Inflammatory macrophage treated with lipopolysaccharide for 4 hours (primary cell): ENCODE measurements at regions not wholly inside any gene's neighbourhood (a gene's known extent, or its start where the extent isn't known, plus 50 kb on each side); places are given as distances from the start of the nearest gene placed in this dataset.
A peak's percentile ranks its signal among the peaks of the same experiment; 100 is the strongest.

Experiments
- DNase-seq: peaks from one replicate; pipeline ENCODE4 v3.0.0-alpha.2; 2020

DNA sequence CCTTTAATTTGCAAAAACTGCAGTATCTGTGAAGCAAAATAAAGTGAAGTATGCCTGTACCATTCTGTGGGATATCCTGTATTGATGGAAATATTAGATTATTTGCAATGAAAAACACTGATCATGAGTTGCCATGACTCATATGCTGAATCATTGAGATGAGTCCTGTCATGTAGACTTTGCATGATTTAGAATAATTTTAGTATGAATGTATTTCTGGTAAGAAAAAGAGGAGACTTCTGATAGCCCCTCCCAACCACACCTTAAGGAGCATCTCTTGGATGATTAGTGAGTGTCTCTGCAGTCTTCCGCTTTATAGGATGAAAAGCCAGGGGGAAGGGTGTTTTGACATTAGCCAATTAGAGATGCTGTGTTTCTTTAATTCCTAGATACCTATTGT lies 55.2 kb upstream of the PTGS2 start:
- peak; percentile 40 for DNase-seq

DNA sequence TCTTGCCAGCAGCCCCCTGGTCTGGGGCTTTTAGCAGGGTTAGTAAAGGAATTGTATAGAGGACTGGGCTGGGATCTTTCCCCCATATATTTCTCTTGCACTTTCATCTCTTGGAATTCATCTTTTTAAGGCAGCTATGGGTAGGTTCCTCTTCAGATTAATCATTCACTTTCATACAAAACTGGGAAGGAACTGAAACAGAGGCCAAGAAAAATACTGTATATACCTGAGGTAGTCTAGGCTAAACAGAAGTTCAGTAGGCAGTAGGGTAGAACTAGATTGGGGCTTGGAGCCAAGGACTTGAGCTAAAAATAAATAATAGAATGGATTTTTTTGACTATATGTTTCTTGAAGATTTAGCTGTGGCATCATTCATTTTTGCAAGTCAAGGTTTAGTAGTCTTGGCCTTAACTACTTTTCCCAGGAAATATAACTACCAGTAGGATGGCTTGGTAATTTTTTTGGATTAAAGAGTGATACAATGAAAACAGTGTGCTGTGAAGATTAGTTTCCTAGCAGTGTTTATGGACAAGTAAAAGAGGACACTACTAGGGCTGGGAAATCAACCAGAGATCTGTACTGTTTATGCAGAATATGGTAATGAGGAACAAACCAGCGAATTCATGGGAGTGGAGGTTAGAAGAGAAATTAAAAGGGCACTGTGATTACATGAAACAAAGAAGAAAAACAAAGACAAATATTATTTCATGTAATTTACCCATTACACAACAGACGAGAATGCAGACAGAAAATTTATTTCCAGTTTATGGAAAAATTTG lies 50.9 kb upstream of the PTGS2 start:
- DNase-seq: peak; percentile 17
